ENCODE measurements at regions not wholly inside any gene's neighbourhood (a gene's known extent, or its start where the extent isn't known, plus 50 kb on each side); places are given as distances from the start of the nearest gene placed in this dataset.
"Not testable (repeated sequence)": the region's sequence is repeated elsewhere in the genome, so short reads cannot be mapped to it uniquely, and the experiment has no call there.

DNA sequence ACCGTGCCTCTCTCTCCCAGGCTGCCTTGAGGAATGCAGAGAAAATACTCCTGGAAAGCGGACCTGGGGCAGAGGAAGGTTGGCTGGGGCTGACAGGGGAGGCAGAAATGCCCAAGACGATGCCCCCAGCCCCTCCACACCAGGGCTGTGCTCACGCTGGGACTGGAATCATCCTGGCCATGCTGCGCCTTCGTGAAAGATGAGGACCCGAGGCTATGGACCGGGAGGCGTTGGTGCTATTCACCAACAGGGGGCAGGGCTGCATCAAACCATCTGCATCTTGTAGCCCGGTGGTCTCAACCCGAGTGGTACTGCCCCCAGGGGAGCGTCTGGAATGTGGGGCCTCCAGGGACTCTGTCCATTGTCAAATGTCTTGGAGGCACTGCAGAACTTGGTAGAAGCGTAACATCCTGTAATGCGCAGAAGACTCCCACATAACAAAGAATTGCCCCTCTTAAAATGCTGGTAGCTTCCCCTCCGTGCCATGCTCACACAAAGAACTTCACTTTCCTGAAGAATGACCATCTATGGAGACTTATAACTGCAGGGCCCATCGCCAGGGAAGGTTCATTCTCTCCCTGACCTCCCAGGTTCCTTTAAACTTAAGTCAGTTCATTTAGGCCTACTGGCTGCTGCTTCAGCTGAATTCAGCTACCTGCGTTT is 251.2 kb downstream of the RRAGC start:
- peak; percentile 10 for DNase-seq

DNA sequence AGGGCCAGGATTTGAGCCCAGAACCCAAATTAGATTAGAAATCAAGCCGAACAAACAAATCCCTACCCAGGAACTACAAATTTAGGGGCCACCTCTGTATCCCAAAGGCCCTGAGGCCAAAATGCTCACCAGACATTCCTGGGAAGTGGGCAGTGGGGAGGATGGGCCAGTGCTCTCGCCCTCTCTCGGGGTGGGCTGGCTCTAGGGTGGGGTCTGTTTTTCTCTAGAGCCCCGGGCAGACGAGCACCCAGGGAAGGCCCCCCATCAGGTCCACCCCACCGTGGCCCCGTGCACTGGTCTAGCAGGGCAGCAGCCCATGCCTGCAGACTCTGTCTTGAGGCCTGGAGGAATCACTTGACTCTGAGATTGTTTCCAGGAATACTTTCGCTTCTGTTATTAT is 252.0 kb downstream of the RRAGC start:
- DNase-seq: no peak

GRCh38 chr1:38605063-38605462 is 254.5 kb downstream of the RRAGC start:
- DNase-seq: no peak

DNA sequence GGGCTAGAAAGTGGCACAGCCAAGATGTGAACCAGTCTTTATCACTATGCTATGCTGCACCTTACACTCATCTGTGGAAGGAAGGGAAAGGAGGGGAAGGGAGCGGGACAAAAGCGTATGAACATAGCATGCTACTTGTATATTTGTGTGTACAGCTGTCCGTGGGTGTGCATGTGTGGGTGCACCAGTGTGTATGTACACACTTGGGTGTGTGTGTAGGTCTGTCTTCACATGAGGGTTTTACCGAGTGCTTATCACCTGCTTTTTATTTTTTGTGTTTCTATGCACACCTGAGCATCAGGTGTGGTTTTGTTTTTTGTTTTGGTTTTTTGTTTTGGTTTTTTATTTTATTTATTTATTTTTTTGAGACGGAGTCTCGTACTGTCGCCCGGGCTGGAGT is 255.7 kb downstream of the RRAGC start:
- DNase-seq: no peak

DNA sequence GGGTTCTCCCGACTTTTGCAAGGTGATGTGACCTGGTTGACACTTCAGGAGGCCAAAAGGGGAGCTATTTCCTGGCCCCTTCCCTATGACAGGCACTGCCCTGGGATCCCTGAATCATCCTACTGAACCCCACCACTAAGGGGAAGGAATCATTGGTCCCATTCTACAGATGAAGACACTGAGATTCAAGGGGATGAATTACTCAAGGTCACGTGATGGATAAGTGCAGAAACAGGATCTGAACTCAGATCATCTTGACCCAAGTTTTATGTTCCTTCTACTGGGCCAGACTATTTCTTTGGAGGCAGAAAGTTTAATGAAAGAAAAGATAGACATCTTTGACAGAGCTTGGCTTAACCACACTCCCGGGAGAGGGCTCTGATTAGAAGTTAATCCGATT is 258.7 kb downstream of the RRAGC start:
- no peak for DNase-seq

DNA sequence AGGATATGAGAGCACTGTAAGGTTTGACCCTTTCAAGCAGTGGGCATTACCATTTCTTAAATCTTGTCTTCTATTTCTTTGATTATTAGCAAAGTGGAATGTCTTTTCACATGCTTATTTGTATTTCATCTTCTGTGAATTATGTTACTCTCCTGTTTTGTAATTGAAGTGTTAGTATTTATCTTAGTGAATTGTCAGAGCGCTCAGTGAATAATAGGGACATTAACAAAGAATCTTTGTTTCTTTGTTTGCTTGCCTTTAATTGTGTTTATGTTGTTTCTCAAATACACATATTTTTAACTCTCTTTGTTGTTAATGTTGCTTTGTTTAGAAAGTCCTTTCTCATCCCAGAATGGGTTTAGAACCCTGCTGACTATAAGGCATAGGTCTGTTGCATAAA is 259.3 kb downstream of the RRAGC start:
- no peak for DNase-seq

- DNase-seq: no peak
Measured at GRCh38 chr1:38598118-38598517, 261.5 kb downstream of the RRAGC start.

DNA sequence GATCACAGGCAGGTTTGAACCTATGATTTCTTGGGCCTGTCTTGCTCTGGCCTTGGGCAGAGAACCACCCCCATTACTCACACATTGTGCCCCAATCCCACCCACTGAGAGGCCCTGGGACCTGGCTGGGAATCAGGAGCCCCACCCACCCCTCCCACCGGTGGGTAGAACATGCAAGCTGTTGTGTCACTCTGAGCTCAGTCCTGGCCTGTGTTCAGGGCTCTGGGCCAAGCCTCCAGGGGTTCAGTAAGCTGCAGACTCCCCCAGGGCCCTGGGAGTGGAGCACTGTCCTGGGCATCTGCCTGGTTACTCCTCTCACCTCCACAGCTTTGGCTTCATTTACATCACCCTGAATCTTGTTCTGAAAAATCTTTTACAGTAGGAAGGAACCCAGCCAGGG is 270.5 kb downstream of the RRAGC start:
- no peak for DNase-seq

GRCh38 chr1:38587766-38588165 is 271.8 kb downstream of the RRAGC start:
- DNase-seq: no peak

GRCh38 chr1:38586993-38587646 is 272.5 kb downstream of the RRAGC start:
- peak; percentile 67 for DNase-seq

GRCh38 chr1:38585971-38586370 is 273.6 kb downstream of the RRAGC start:
- DNase-seq: no peak

DNA sequence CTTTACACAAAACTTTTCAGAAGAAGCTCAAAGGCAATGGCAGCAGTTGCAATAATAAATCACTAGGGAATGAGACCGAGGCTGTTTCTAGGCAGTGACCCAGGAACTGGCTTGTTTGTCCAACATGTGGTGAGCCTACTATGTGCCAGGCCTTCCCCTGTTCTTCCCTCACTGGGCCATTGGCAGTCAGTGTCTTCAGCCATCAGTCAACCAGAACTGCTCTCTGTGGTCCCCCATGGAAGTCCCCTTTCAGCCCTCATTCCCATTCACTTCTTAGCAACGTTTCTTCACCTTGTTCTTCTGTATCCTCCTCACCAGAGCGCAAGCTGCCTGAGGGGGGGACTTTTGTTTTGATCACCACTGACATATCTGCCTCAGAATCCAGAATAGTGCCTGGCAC is 274.1 kb downstream of the RRAGC start:
- no peak for DNase-seq

DNA sequence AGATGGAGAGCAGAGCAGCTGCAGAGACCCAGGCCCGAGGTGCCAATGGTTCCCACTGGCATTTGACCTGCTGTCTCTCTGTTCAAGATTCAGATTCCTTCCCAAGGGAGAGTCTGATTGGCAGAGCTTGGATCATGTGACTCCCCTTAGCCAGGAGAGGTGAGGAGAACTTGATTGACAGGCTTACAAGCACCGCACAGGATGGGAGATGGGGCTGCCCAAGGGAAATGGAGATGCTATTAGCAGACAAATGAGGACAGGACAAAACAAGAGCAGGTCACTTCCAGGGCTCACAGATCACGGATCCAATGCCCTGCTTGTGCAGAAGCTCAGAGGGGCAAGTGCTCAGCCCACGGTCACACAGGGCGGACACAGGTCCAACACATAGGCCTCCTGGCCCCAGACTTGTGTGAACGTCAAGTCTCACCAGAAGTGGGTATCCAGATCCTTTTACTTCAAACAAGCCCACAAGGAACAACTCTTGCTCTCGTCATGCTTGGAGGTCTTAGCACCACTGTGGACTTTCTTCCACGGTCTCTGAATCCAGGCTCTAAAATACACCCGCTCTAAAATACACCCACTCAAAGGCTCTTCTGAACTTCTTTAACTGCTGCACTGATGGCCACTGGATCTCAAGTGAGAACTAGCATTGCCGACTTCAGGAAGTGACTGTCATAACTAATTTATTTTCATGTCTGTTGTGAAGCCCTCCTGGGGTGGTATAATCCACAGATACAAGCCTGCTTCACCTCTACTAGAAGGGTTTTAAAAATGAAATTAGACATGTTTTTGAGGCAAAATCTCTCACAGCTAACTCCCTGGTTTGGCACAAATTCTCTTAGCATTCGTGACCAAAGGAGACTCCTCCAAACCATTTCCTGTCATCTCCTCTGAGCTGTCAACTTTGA is 274.9 kb downstream of the RRAGC start:
- DNase-seq: no peak

DNA sequence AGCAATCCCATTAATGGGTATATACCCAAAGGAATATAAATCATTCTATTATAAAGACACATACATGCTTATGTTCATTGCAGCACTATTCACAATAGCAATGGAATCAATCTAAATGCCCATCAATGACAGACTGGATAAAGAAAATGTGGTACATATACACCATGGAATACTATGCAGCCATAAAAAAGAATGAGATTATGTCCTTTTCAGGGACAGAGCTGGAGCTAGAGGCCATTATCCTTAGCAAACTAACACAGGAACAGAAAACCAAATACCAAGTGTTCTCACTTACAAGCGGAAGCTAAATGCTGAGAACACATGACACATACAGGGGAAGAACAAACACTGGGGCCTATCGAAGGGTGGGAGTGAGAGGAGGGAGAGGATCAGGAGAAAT is 276.3 kb downstream of the RRAGC start:
- not testable (repeated sequence) for DNase-seq

DNA sequence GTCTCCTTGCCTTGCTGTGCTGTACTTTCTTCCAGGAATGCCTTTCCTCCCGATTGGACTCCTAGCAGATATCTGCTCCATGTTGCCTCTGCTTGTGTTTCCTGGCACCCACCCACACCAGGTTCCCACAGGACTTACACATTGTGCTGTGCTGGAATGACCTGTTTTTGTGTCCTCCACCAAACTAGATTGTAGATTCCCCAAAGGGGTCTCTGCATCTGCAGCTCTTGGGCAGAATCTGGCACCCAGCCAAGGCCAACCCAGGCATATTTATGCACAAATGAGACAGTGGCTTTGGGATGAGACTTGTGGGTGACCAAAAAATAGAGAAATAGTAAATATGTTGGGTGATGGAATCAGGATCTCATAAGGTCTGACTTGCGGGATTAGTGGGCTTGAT is 278.2 kb downstream of the RRAGC start:
- DNase-seq: no peak

DNA sequence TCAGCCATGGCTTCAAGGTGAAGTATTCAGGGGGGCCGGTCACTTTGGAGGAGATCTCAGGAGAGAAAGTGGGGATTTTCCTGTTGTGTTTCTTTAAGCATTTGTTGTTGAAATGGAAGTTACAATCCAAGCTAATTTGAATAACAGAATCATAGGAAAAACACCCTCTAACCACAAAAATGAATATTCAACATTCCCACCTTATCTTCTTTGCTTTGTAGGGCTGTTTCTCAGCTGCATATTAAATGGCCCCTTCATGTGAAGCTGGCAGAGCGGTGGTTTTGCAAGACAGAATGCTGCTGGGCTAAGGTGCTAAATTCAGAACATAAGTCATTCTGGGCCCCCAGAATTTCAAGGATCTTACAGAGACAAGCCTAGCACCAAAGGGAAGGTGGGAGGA is 279.0 kb downstream of the RRAGC start:
- DNase-seq: no peak

- no peak for DNase-seq
Measured at GRCh38 chr1:38579056-38579455, 280.5 kb downstream of the RRAGC start.

DNA sequence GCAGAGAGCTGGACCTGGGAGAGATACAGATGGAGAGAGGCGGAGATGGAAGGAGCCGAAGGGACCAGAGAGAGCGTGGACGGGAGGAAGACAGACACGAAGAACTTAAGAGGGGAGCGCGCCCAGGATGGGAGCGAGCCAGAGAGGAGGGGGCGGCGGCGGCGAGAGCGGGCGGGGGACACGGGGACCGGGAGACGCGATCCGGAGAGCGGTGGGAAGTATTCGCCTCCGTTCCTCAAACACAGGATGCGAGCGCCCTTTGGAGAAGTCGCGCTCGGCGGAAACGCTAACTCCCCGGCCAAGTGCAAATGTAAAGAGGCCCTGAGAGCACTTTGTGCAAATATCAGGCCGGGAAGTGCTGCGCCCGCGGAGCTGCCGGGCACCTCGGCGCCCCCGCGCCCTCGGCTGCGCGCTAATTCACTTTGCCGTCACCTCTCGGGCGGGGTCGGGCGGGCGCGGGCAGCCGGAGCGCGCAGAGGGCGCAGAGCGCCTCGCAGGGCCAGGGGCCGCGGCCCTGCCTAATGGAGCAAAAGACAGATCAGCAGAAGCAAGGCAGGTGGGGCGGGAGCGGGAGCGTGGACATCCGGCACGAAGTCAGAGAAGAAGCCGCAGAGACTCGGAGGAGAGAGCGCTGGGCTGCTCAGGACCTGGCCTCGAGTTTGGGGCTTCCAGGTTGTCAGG is 281.2 kb downstream of the RRAGC start:
- DNase-seq: no peak

GRCh38 chr1:38577937-38578270 is 281.7 kb downstream of the RRAGC start:
- DNase-seq: no peak

- no peak for DNase-seq
Measured at GRCh38 chr1:38577385-38577784, 282.2 kb downstream of the RRAGC start.

DNA sequence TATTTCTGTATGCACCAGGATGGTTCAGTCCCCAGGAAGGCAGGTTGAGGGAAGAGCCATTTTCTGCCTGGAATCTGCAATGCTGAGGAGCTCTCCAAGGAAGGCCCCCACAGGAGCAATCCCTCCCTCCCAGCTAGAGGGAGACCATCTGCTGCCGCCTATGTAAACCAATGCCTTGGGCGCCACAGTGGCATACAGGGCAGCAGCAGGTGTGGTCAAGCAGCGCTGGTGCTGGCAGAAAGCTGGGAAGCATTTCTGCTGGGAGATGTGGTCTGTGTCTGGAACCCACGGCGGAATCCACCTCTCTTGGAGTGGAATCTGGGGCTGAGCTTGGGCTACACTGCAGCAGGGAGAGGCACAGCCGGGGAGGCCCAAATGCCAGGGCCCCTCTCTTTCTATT is 283.3 kb downstream of the RRAGC start:
- no peak for DNase-seq

GRCh38 chr1:38571726-38572125 is 287.8 kb downstream of the RRAGC start:
- no peak for DNase-seq

GRCh38 chr1:38570657-38570975 is 289.0 kb downstream of the RRAGC start:
- DNase-seq: no peak
